ENCODE measurements at regions not wholly inside any gene's neighbourhood (a gene's known extent, or its start where the extent isn't known, plus 50 kb on each side); places are given as distances from the start of the nearest gene placed in this dataset.
"Not testable (repeated sequence)": the region's sequence is repeated elsewhere in the genome, so short reads cannot be mapped to it uniquely, and the experiment has no call there.

GRCh38 chr4:54390670-54391069 is 161.6 kb downstream of the PDGFRA start:
- no peak for DNase-seq

GRCh38 chr4:54391104-54391503 is 162.0 kb downstream of the PDGFRA start:
- Mint-ChIP-seq H3K27ac (no peak overlapping the region), H3K27me3 (peaks cover 5% of the 10 kb centered on the region), H3K4me3 (no peak overlapping the region), H3K4me1 (no peaks in the 10 kb centered on the region), H3K36me3 (ENCODE audit: low read depth) (no peaks in the 10 kb centered on the region)
- no peaks in the 10 kb centered on the region for H3K9me3 ChIP-seq (ENCODE audit: control insufficient read depth, low read length, poor library complexity, severe bottlenecking)
- ATAC-seq (no peak), DNase-seq (no peak)

More at GRCh38 chr4:54390670-54391069, 161.6 kb downstream of the PDGFRA start:
- H3K4me1 Mint-ChIP-seq, result no peaks in the 10 kb centered on the region
- ATAC-seq, result no peak
- H3K27ac Mint-ChIP-seq, result no peak overlapping the region
- no peaks in the 10 kb centered on the region for H3K9me3 ChIP-seq (ENCODE audit: control insufficient read depth, low read length, poor library complexity, severe bottlenecking)
- H3K36me3 Mint-ChIP-seq (ENCODE audit: low read depth), result no peaks in the 10 kb centered on the region
- H3K27me3 Mint-ChIP-seq, result peaks cover 5% of the 10 kb centered on the region
- no peak overlapping the region for H3K4me3 Mint-ChIP-seq

- Mint-ChIP-seq H3K4me3 (no peak overlapping the region), H3K27me3 (peaks cover 5% of the 10 kb centered on the region), H3K27ac (no peak overlapping the region), H3K4me1 (no peaks in the 10 kb centered on the region), H3K36me3 (ENCODE audit: low read depth) (no peaks in the 10 kb centered on the region)
- no peaks in the 10 kb centered on the region for H3K9me3 ChIP-seq (ENCODE audit: control insufficient read depth, low read length, poor library complexity, severe bottlenecking)
- no peak for ATAC-seq
- no peak for DNase-seq
Observed at GRCh38 chr4:54392479-54392878, 163.4 kb downstream of the PDGFRA start.

GRCh38 chr4:54393243-54393642 is 164.2 kb downstream of the PDGFRA start:
- ATAC-seq, result no peak
- Mint-ChIP-seq H3K27me3 (peaks cover 5% of the 10 kb centered on the region), H3K4me3 (no peak overlapping the region), H3K36me3 (ENCODE audit: low read depth) (no peaks in the 10 kb centered on the region), H3K27ac (no peak overlapping the region), H3K4me1 (no peaks in the 10 kb centered on the region)
- no peaks in the 10 kb centered on the region for H3K9me3 ChIP-seq (ENCODE audit: control insufficient read depth, low read length, poor library complexity, severe bottlenecking)
- no peak for DNase-seq

- ATAC-seq, result no peak
- no peaks in the 10 kb centered on the region for H3K9me3 ChIP-seq (ENCODE audit: control insufficient read depth, low read length, poor library complexity, severe bottlenecking)
- H3K27ac Mint-ChIP-seq, result no peak overlapping the region
- H3K4me1 Mint-ChIP-seq, result no peaks in the 10 kb centered on the region
- no peak for DNase-seq
- no peak overlapping the region for H3K4me3 Mint-ChIP-seq
- H3K27me3 Mint-ChIP-seq, result peaks cover 5% of the 10 kb centered on the region
- H3K36me3 Mint-ChIP-seq (ENCODE audit: low read depth), result no peaks in the 10 kb centered on the region
Observed at GRCh38 chr4:54395013-54395527, 166.0 kb downstream of the PDGFRA start.

- H3K4me1 Mint-ChIP-seq, result no peaks in the 10 kb centered on the region
- no peak for DNase-seq
- H3K27me3 Mint-ChIP-seq, result no peaks in the 10 kb centered on the region
- no peak overlapping the region for H3K27ac Mint-ChIP-seq
- ATAC-seq, result no peak
- H3K36me3 Mint-ChIP-seq (ENCODE audit: low read depth), result no peaks in the 10 kb centered on the region
- no peak overlapping the region for H3K4me3 Mint-ChIP-seq
- H3K9me3 ChIP-seq (ENCODE audit: control insufficient read depth, low read length, poor library complexity, severe bottlenecking), result no peaks in the 10 kb centered on the region
Observed at GRCh38 chr4:54400188-54400587, 171.1 kb downstream of the PDGFRA start.

GRCh38 chr4:54400802-54401201 is 171.7 kb downstream of the PDGFRA start:
- no peaks in the 10 kb centered on the region for H3K9me3 ChIP-seq (ENCODE audit: control insufficient read depth, low read length, poor library complexity, severe bottlenecking)
- no peaks in the 10 kb centered on the region for H3K27me3 Mint-ChIP-seq
- no peaks in the 10 kb centered on the region for H3K4me1 Mint-ChIP-seq
- no peak for ATAC-seq
- H3K4me3 Mint-ChIP-seq, result no peak overlapping the region
- no peak overlapping the region for H3K27ac Mint-ChIP-seq
- no peaks in the 10 kb centered on the region for H3K36me3 Mint-ChIP-seq (ENCODE audit: low read depth)
- no peak for DNase-seq

GRCh38 chr4:54402880-54403480 is 173.9 kb downstream of the PDGFRA start:
- no peaks in the 10 kb centered on the region for H3K27me3 Mint-ChIP-seq
- no peak overlapping the region for H3K27ac Mint-ChIP-seq
- H3K4me3 Mint-ChIP-seq, result no peak overlapping the region
- no peaks in the 10 kb centered on the region for H3K9me3 ChIP-seq (ENCODE audit: control insufficient read depth, low read length, poor library complexity, severe bottlenecking)
- DNase-seq (no peak), ATAC-seq (no peak)
- no peaks in the 10 kb centered on the region for H3K36me3 Mint-ChIP-seq (ENCODE audit: low read depth)
- no peaks in the 10 kb centered on the region for H3K4me1 Mint-ChIP-seq

GRCh38 chr4:54403700-54404453 is 174.8 kb downstream of the PDGFRA start:
- H3K9me3 ChIP-seq (ENCODE audit: control insufficient read depth, low read length, poor library complexity, severe bottlenecking), result no peaks in the 10 kb centered on the region
- ATAC-seq (no peak), DNase-seq (no peak)
- Mint-ChIP-seq H3K4me1 (no peaks in the 10 kb centered on the region), H3K27me3 (no peaks in the 10 kb centered on the region), H3K4me3 (no peak overlapping the region), H3K27ac (no peak overlapping the region), H3K36me3 (ENCODE audit: low read depth) (no peaks in the 10 kb centered on the region)

- not testable (repeated sequence) for DNase-seq; H3K27me3 Mint-ChIP-seq; H3K27ac Mint-ChIP-seq; H3K9me3 ChIP-seq (ENCODE audit: control insufficient read depth, low read length, poor library complexity, severe bottlenecking); H3K4me3 Mint-ChIP-seq; ATAC-seq; H3K4me1 Mint-ChIP-seq; H3K36me3 Mint-ChIP-seq (ENCODE audit: low read depth)
Observed at GRCh38 chr4:54409270-54409817, 180.3 kb downstream of the PDGFRA start.

- no peaks in the 10 kb centered on the region for H3K27me3 Mint-ChIP-seq
- no peak overlapping the region for H3K4me3 Mint-ChIP-seq
- no peaks in the 10 kb centered on the region for H3K4me1 Mint-ChIP-seq
- H3K27ac Mint-ChIP-seq, result no peak overlapping the region
- no peak for DNase-seq
- no peaks in the 10 kb centered on the region for H3K9me3 ChIP-seq (ENCODE audit: control insufficient read depth, low read length, poor library complexity, severe bottlenecking)
- ATAC-seq, result no peak
- H3K36me3 Mint-ChIP-seq (ENCODE audit: low read depth), result no peaks in the 10 kb centered on the region
Observed at GRCh38 chr4:54414545-54414944, 185.5 kb downstream of the PDGFRA start.

- Mint-ChIP-seq H3K27me3 (no peaks in the 10 kb centered on the region), H3K27ac (no peak overlapping the region), H3K4me3 (no peak overlapping the region), H3K4me1 (no peaks in the 10 kb centered on the region), H3K36me3 (ENCODE audit: low read depth) (no peaks in the 10 kb centered on the region)
- H3K9me3 ChIP-seq (ENCODE audit: control insufficient read depth, low read length, poor library complexity, severe bottlenecking), result no peaks in the 10 kb centered on the region
- ATAC-seq, result no peak
- no peak for DNase-seq
Observed at GRCh38 chr4:54417476-54417875, 188.4 kb downstream of the PDGFRA start.

GRCh38 chr4:54418468-54418867 is 189.4 kb downstream of the PDGFRA start:
- Mint-ChIP-seq H3K27ac (no peak overlapping the region), H3K4me1 (no peaks in the 10 kb centered on the region), H3K27me3 (no peaks in the 10 kb centered on the region), H3K36me3 (ENCODE audit: low read depth) (no peaks in the 10 kb centered on the region), H3K4me3 (no peak overlapping the region)
- no peaks in the 10 kb centered on the region for H3K9me3 ChIP-seq (ENCODE audit: control insufficient read depth, low read length, poor library complexity, severe bottlenecking)
- no peak for ATAC-seq
- DNase-seq, result no peak

Measured in T-helper 17 cell (primary cell).